K562 (cell line): ENCODE measurements at regions not wholly inside any gene's neighbourhood (a gene's known extent, or its start where the extent isn't known, plus 50 kb on each side); places are given as distances from the start of the nearest gene placed in this dataset.

Experiments
- ATAC-seq: fragments of 200-7000 bp; cut with Tn5 transposase; 3 replicates; pipeline ENCODE4 v1.9.1; 2020; ENCODE audit warnings: moderate library complexity
- BruUV-seq: library from RNA; stranded (reverse); fragments of 400-500 nt; replicated peaks from 2 replicates; lab custom pipeline; 2021; lab: Mats Ljungman, UMichigan
- CTCF ChIA-PET: fragments of 300-600 bp; formaldehyde crosslinking; extraction: SDS; loops from one replicate; lab custom pipeline; 2021; ENCODE audit warnings: low intra/inter-chr PET ratio; lab: Yijun Ruan, JAX
- POLR2A ChIA-PET: fragments of 300-600, 350-650 bp; sonication (Branson Sonifier 250); formaldehyde crosslinking; extraction: SDS; loops from one replicate; lab custom pipeline; 2021; ENCODE audit warnings: antibody characterized with exemption, inconsistent platforms; lab: Yijun Ruan, JAX
- DNase-seq, 4 experiments: peaks; one replicate each; pipeline versions ENCODE4 v3.0.0 to v3.0.0-alpha.2; 2011 to 2018; ENCODE audit warnings: low spot score in 3 of 4, mixed read lengths in 3 of 4; ENCODE audit errors: extremely low read depth in 1 of 4
- FAIRE-seq: peaks from 2 replicates; lab custom pipeline; 2011; peaks lifted over from hg19 to GRCh38; lab: Jason Lieb, UNC
- H2AFZ ChIP-seq: 2 replicates; pipeline ENCODE4 v1.6.0; 2011; ENCODE audit warnings: low read depth, low read length, control low read depth, inconsistent platforms
- H3K27ac ChIP-seq: fragments of 200-600 bp; 3 replicates; pipeline ENCODE4 v1.8.0; 2011; ENCODE audit warnings: low read depth, mild to moderate bottlenecking, control low read depth, inconsistent platforms, low read length, moderate library complexity, mixed read lengths; ENCODE audit errors: extremely low read depth
- H3K27me3 ChIP-seq, 2 experiments: fragments of 300-600 bp in 1 of 2; 2 replicates in 1 of 2; 3 replicates in 1 of 2; pipeline versions ENCODE4 v1.6.0 to v1.8.0; 2011; ENCODE audit warnings: inconsistent platforms in 2 of 2, low read length in 2 of 2, mild to moderate bottlenecking in 1 of 2, mixed read lengths in 1 of 2, moderate library complexity in 1 of 2; ENCODE audit not compliant: control insufficient read depth in 2 of 2, insufficient read depth in 2 of 2
- H3K36me3 ChIP-seq: fragments of 300-600 bp; 3 replicates; pipeline ENCODE4 v1.8.0; 2011; ENCODE audit warnings: mild to moderate bottlenecking, low read length, inconsistent platforms; ENCODE audit not compliant: control insufficient read depth, insufficient read depth
- H3K4me1 ChIP-seq, 2 experiments: fragments of 200-600 bp in 1 of 2; replicated peaks in 1 of 2; 2 replicates in 1 of 2; 3 replicates in 1 of 2; pipeline versions ENCODE4 v1.5.1 to v1.8.0; 2011; ENCODE audit warnings: inconsistent platforms in 2 of 2, low read length in 2 of 2, mild to moderate bottlenecking in 1 of 2, mixed read lengths in 1 of 2, moderate library complexity in 1 of 2; ENCODE audit not compliant: control insufficient read depth in 2 of 2, insufficient read depth in 2 of 2
- H3K4me2 ChIP-seq: 2 replicates; pipeline ENCODE4 v1.6.1; 2011; ENCODE audit warnings: low read length, control low read depth, inconsistent platforms, mixed read lengths; ENCODE audit not compliant: insufficient read depth
- H3K4me3 ChIP-seq: fragments of 200-600 bp; sonication (generic), shearing (Covaris generic); 2 replicates; pipeline ENCODE4 v1.5.1; 2016; ENCODE audit warnings: control low read depth, inconsistent platforms
- H3K79me2 ChIP-seq: fragments of 200-600 bp; 3 replicates; pipeline ENCODE4 v1.8.0; 2011; ENCODE audit warnings: low read length, inconsistent platforms; ENCODE audit not compliant: control insufficient read depth, insufficient read depth
- H3K9ac ChIP-seq, 2 experiments: 2 replicates each; pipeline versions ENCODE4 v1.6.0 to v1.6.1; 2011; ENCODE audit warnings: low read depth in 2 of 2, low read length in 2 of 2, control low read depth in 1 of 2, inconsistent platforms in 1 of 2, mild to moderate bottlenecking in 1 of 2, mixed read lengths in 1 of 2; ENCODE audit not compliant: insufficient read depth in 1 of 2
- H3K9me1 ChIP-seq: one replicate; pipeline ENCODE4 v1.6.0; 2011; ENCODE audit warnings: inconsistent platforms, mild to moderate bottlenecking, low read length, moderate library complexity; ENCODE audit not compliant: control insufficient read depth, insufficient read depth
- H3K9me3 ChIP-seq: replicated peaks from 2 replicates; pipeline ENCODE4 v1.5.1; 2011; ENCODE audit warnings: low read depth, low read length, inconsistent platforms; ENCODE audit not compliant: control insufficient read depth, insufficient read depth
- H4K20me1 ChIP-seq: replicated peaks from 2 replicates; pipeline ENCODE4 v1.6.1; 2011; ENCODE audit warnings: low read length, inconsistent platforms, mixed read lengths; ENCODE audit not compliant: control insufficient read depth, insufficient read depth
- ADNP ChIP-seq: fragments of 200-800 bp; sonication (Bioruptor generic); IDR thresholded peaks from 2 replicates; pipeline ENCODE4 v1.6.1; 2016; ENCODE audit warnings: missing genetic modification characterization, missing compliant biosample characterization
- CEBPB ChIP-seq: fragments of 450-650 bp; IDR thresholded peaks from 2 replicates; pipeline ENCODE4 v1.6.1; 2016; ENCODE audit warnings: missing genetic modification characterization, missing compliant biosample characterization
- ELF1 ChIP-seq: fragments of 200-800 bp; sonication (Bioruptor generic); IDR thresholded peaks from 2 replicates; pipeline ENCODE4 v1.6.1; 2016; ENCODE audit warnings: missing genetic modification characterization, missing compliant biosample characterization
- NR2F6 ChIP-seq: fragments of 450-650 bp; formaldehyde crosslinking; IDR thresholded peaks from 2 replicates; pipeline ENCODE4 v1.4.0; 2020; ENCODE audit warnings: mild to moderate bottlenecking
- PCBP2 ChIP-seq: fragments of 200-400 bp; formaldehyde crosslinking; IDR thresholded peaks from 2 replicates; pipeline ENCODE4 v1.6.1; 2018; ENCODE audit warnings: low read length, low read depth, mild to moderate bottlenecking, moderate library complexity; ENCODE audit not compliant: poor library complexity, severe bottlenecking
- SETDB1 ChIP-seq: IDR thresholded peaks from one replicate; pipeline ENCODE4 v1.6.1; 2012; ENCODE audit warnings: low read length, control low read depth, inconsistent platforms
- ZBTB17 ChIP-seq: fragments of 450-650 bp; formaldehyde crosslinking; IDR thresholded peaks from 2 replicates; pipeline ENCODE4 v1.4.0; 2020; ENCODE audit warnings: mild to moderate bottlenecking
- ZBTB34 ChIP-seq: fragments of 250-450 bp; sonication (Bioruptor Pico); IDR thresholded peaks from 2 replicates; pipeline ENCODE4 v1.8.0; 2021; ENCODE audit warnings: mild to moderate bottlenecking, moderate library complexity
- ZNF551 ChIP-seq: fragments of 250-450 bp; sonication (Bioruptor Pico); IDR thresholded peaks from 2 replicates; pipeline ENCODE4 v1.5.0; 2021; ENCODE audit warnings: mild to moderate bottlenecking, moderate library complexity
- ZNF561 ChIP-seq: fragments of 450-650 bp; formaldehyde crosslinking; conservative IDR thresholded peaks from 2 replicates; pipeline ENCODE4 v1.4.0; 2020; ENCODE audit warnings: mild to moderate bottlenecking, moderate library complexity
- ZNF75A ChIP-seq: fragments of 450-650 bp; formaldehyde crosslinking; IDR thresholded peaks from 2 replicates; pipeline ENCODE4 v1.4.0; 2020; ENCODE audit warnings: mild to moderate bottlenecking
- ZNF766 ChIP-seq: fragments of 200-800 bp; sonication (Bioruptor generic); conservative IDR thresholded peaks from 2 replicates; pipeline ENCODE4 v1.6.1; 2016; ENCODE audit warnings: missing genetic modification characterization, missing compliant biosample characterization
- ZNF778 ChIP-seq: fragments of 450-650 bp; formaldehyde crosslinking; IDR thresholded peaks from 2 replicates; pipeline ENCODE4 v1.4.0; 2020; ENCODE audit warnings: mild to moderate bottlenecking, moderate library complexity
- WGBS: fragments of 100-300 bp; shearing (Covaris generic); methylation state at CpG from one replicate; pipeline ENCODE4 v1.1.6; 2016; ENCODE audit warnings: low coverage, mixed read lengths; ENCODE audit not compliant: insufficient coverage; ENCODE audit errors: missing lambda C conversion rate; 5-methylcytosine and 5-hydroxymethylcytosine counted together
- in situ Hi-C: fragments of 300-500 bp; cut with MboI; formaldehyde crosslinking; loops from 4 replicates; pipeline ENCODE4 v1.15.0; 2018; ENCODE audit warnings: inconsistent platforms, mixed read lengths
- intact Hi-C: fragments of 100-400 bp; cut with micrococcal nuclease; formaldehyde crosslinking; loops from 2 replicates; pipeline ENCODE4 v1.14.2; 2022

DNA sequence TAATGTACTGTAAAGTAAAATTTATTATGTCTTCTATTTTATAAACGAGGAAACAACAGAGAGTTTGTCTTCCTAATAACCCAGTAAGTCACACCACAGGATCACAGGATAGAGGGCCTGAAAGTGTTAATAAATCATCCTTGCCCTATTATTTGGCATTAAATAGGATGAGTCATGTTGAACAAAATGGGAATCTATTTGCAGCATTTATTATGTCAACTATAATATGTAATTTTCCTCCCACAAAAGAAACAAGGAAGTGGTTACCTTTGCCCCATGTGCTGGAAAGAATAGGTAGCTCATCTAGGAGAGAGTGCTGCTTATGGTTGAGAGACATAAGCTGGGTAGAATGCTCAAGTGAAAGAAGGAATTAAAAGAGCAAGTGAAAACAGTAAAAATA, 237.6 kb upstream of the NDST3 start:
- no peak for ATAC-seq
- H3K27ac ChIP-seq, result no peak overlapping the region
- no peaks in the 10 kb centered on the region for H4K20me1 ChIP-seq
- no peaks in the 10 kb centered on the region for H3K79me2 ChIP-seq
- H3K36me3 ChIP-seq, result no peaks in the 10 kb centered on the region
- H2AFZ ChIP-seq, result no peak overlapping the region
- CTCF ChIA-PET, result no interaction called here
- no peak for DNase-seq
- intact Hi-C loops (no loop called here), in situ Hi-C loops (no loop called here)
- H3K27me3 ChIP-seq, result no peaks in the 10 kb centered on the region
- POLR2A ChIA-PET, result no interaction called here
- H3K9ac ChIP-seq, result no peak overlapping the region
- FAIRE-seq, result no peak
- 0% methylated on average over 1 of the region's 1 CpG for WGBS
- TF ChIP-seq ZBTB34 (CRISPR knock-in tag) (no peak), PCBP2 (no peak), ZNF551 (CRISPR knock-in tag) (no peak), ZBTB17 (CRISPR knock-in tag) (no peak), ZNF561 (CRISPR knock-in tag) (no peak), ZNF75A (CRISPR knock-in tag) (no peak), ELF1 (no peak), NR2F6 (no peak), ZNF766 (no peak), ZNF778 (CRISPR knock-in tag) (no peak), ADNP (tag) (no peak), SETDB1 (no peak), CEBPB (no peak)
- BruUV-seq, result no TSS peak
- no peaks in the 10 kb centered on the region for H3K9me1 ChIP-seq
- H3K4me1 ChIP-seq, result no peaks in the 10 kb centered on the region
- H3K9me3 ChIP-seq, result no peaks in the 10 kb centered on the region
- H3K4me3 ChIP-seq, result no peak overlapping the region
- no peak overlapping the region for H3K4me2 ChIP-seq
